ENCODE measurements at regions not wholly inside any gene's neighbourhood (a gene's known extent, or its start where the extent isn't known, plus 50 kb on each side); places are given as distances from the start of the nearest gene placed in this dataset.

GRCh38 chr3:188034989-188035388, 119.0 kb upstream of the LPP start:
- RAD21 ChIA-PET (ENCODE audit: unreplicated experiment), result no interaction called here
- CTCF ChIA-PET, result no interaction called here
- no peaks in the 10 kb centered on the region for H3K36me3 ChIP-seq (ENCODE audit: control insufficient read depth in 2 of 2, insufficient read depth in 2 of 2, low read length in 1 of 2)
- FAIRE-seq (no peak), ATAC-seq (no peak), DNase-seq (ENCODE audit: low read depth, low spot score) (no peak)
- no TSS peak for BruUV-seq (replicated peaks)
- no peak overlapping the region for H3K4me3 ChIP-seq
- in situ Hi-C loops (cut with MboI) (no loop called here), intact Hi-C loops (cut with micrococcal nuclease; ENCODE audit: unreplicated experiment) (no loop called here)
- no peaks in the 10 kb centered on the region for H4K20me1 ChIP-seq (ENCODE audit: control insufficient read depth, insufficient read depth)
- TF ChIP-seq MAX (IDR thresholded peaks at IDR 0.05; ENCODE audit: low read depth, low read length), result no peak
- TF ChIP-seq USF2 (IDR thresholded peaks at IDR 0.05; ENCODE audit: borderline replicate concordance, low read depth, low read length), result no peak
- TF ChIP-seq MXI1 (IDR thresholded peaks at IDR 0.05; ENCODE audit: low read depth, low read length), result no peak
- no peak for TF ChIP-seq CHD2 (IDR thresholded peaks at IDR 0.05; ENCODE audit: borderline replicate concordance, low read depth, low read length)
- no peak for TF ChIP-seq TCF7 (IDR thresholded peaks at IDR 0.05; ENCODE audit: borderline replicate concordance)
- no peak for TF ChIP-seq ZNF622 (IDR thresholded peaks at IDR 0.05)
- TF ChIP-seq KAT2A (conservative IDR thresholded peaks at IDR 0.05; ENCODE audit: control insufficient read depth, low read depth, low read length), result no peak
- no peak for TF ChIP-seq TBL1XR1 (IDR thresholded peaks at IDR 0.05; ENCODE audit: low read depth, low read length)
- no peak for TF ChIP-seq CREM (IDR thresholded peaks at IDR 0.05; ENCODE audit: low read depth)
- TF ChIP-seq NFYB (IDR thresholded peaks at IDR 0.05; ENCODE audit: insufficient read depth, low read depth, low read length), result no peak
- no peak for TF ChIP-seq ATF3 (IDR thresholded peaks at IDR 0.05; ENCODE audit: borderline replicate concordance, extremely low read depth, low read depth, low read length)
- TF ChIP-seq NR2C2 (IDR thresholded peaks at IDR 0.05; ENCODE audit: borderline replicate concordance, control insufficient read depth, insufficient read length, low read depth), result no peak
- no peak for TF ChIP-seq DPF2 (IDR thresholded peaks at IDR 0.05)
- no peak for TF ChIP-seq PBX3 (IDR thresholded peaks at IDR 0.05; ENCODE audit: insufficient replicate concordance, low read depth, low read length)
- TF ChIP-seq LARP7 (IDR thresholded peaks at IDR 0.05), result no peak
- no peak for TF ChIP-seq NFYA (IDR thresholded peaks at IDR 0.05; ENCODE audit: borderline replicate concordance, low read depth, low read length)
- no peak for TF ChIP-seq ETV6 (conservative IDR thresholded peaks at IDR 0.05 in 1 of 2, IDR thresholded peaks at IDR 0.05 in 1 of 2; ENCODE audit: borderline replicate concordance in 1 of 2, low read depth in 1 of 2)
- no peak for TF ChIP-seq CBFB (IDR thresholded peaks at IDR 0.05; ENCODE audit: low read depth)
- no peak for TF ChIP-seq NR2C1 (IDR thresholded peaks at IDR 0.05)
- no peak for TF ChIP-seq IRF3 (IDR thresholded peaks at IDR 0.05)
- H3K9ac ChIP-seq (ENCODE audit: control insufficient read depth, insufficient read depth, low read length), result no peak overlapping the region
- peaks cover 0 to 3% of the 10 kb centered on the region in 2 experiments; a peak in 1 of 4 replicates for H3K27me3 ChIP-seq (replicated peaks in 1 of 2; ENCODE audit: control insufficient read depth in 2 of 2, insufficient read depth in 2 of 2, low read length in 1 of 2)
- 29% methylated on average over 3 of the region's 3 CpGs for WGBS (ENCODE audit: insufficient coverage, insufficient replicate concordance, low lambda C conversion rate, missing lambda C conversion rate)
- H3K9me3 ChIP-seq (replicated peaks; ENCODE audit: control insufficient read depth, insufficient read depth, low read length), result no peaks in the 10 kb centered on the region
- no peak overlapping the region for H3K4me2 ChIP-seq (ENCODE audit: control insufficient read depth, insufficient read depth)
- POLR2A ChIA-PET, result no interaction called here
- no peak overlapping the region for H3K27ac ChIP-seq (ENCODE audit: control insufficient read depth, insufficient read depth)
- no peaks in the 10 kb centered on the region for H3K4me1 ChIP-seq (ENCODE audit: control insufficient read depth, insufficient read depth, low read length)
- H2AFZ ChIP-seq (ENCODE audit: control insufficient read depth, low read depth, low read length), result no peak overlapping the region
- no peaks in the 10 kb centered on the region for H3K79me2 ChIP-seq (ENCODE audit: control insufficient read depth, insufficient read depth, low read length)
- SMC1A ChIA-PET (ENCODE audit: uncharacterized antibody, unreplicated experiment), result no interaction called here
